ENCODE measurements at regions not wholly inside any gene's neighbourhood (a gene's known extent, or its start where the extent isn't known, plus 50 kb on each side); places are given as distances from the start of the nearest gene placed in this dataset.

DNA sequence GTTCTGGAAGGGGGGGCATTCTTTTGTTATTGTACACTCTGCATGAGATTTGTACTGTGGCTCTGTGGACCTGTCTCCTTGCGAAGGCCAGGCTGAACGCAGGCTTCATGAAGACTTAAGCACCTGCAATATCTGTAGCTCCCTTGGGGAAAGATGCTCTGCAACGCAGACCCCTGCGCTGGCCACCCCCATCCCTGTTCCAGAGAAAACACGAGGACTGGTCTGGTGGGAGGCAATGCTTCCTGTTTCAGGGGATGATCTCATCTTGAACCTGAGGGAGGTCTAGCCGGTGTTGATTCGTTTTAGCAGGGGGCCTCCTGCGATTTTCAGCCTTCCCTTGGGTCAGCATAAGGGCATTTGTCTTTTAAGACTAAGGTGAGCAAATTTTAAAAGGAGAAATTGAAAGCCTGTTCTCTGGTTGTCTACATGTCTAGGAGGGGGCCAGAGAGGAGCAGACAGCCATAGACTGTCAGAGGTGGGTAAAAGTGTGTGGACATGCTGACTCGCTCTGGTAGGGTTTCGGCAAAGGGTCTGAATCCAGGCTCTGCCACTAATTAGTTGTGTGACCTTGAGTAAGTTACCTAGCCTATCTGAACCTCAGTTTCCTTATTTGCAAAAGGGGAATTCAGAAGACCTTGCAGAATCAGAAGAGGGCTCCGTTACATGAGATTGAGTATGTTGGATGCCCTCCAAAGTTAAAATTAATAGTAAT is 80.9 kb upstream of the RASGRF1 start:
- TF ChIP-seq, protein P1, sequence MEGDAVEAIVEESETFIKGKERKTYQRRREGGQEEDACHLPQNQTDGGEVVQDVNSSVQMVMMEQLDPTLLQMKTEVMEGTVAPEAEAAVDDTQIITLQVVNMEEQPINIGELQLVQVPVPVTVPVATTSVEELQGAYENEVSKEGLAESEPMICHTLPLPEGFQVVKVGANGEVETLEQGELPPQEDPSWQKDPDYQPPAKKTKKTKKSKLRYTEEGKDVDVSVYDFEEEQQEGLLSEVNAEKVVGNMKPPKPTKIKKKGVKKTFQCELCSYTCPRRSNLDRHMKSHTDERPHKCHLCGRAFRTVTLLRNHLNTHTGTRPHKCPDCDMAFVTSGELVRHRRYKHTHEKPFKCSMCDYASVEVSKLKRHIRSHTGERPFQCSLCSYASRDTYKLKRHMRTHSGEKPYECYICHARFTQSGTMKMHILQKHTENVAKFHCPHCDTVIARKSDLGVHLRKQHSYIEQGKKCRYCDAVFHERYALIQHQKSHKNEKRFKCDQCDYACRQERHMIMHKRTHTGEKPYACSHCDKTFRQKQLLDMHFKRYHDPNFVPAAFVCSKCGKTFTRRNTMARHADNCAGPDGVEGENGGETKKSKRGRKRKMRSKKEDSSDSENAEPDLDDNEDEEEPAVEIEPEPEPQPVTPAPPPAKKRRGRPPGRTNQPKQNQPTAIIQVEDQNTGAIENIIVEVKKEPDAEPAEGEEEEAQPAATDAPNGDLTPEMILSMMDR (IDR thresholded peaks at IDR 0.05), result no peak
- TF ChIP-seq POLR2A (IDR thresholded peaks at IDR 0.05), result no peak

Data from testis (tissue), 2 donors.